ENCODE measurements at regions not wholly inside any gene's neighbourhood (a gene's known extent, or its start where the extent isn't known, plus 50 kb on each side); places are given as distances from the start of the nearest gene placed in this dataset.
A peak's percentile ranks its signal among the peaks of the same experiment; 100 is the strongest.

- Mint-ChIP-seq H3K4me3 (no peak overlapping the region), H3K36me3 (ENCODE audit: low read depth) (0 out of 2 replicates have a peak, but pooled peaks cover 5% of the 10 kb centered on the region), H3K9me3 (no peaks in the 10 kb centered on the region), H3K27me3 (ENCODE audit: insufficient read depth) (peaks cover 2% of the 10 kb centered on the region), H3K4me1 (ENCODE audit: low read depth) (peaks cover 46% of the 10 kb centered on the region), H3K27ac (no peak overlapping the region)
- DNase-seq = no peak
- no peak for TF ChIP-seq CTCF (IDR thresholded peaks at IDR 0.05)
Measured at GRCh38 chr1:215416497-215416896, 150.6 kb upstream of the KCTD3 start.

GRCh38 chr1:215417122-215417521, 150.0 kb upstream of the KCTD3 start:
- no peaks in the 10 kb centered on the region for H3K9me3 Mint-ChIP-seq
- TF ChIP-seq CTCF (IDR thresholded peaks at IDR 0.05) = no peak
- H3K27me3 Mint-ChIP-seq (ENCODE audit: insufficient read depth) = peaks cover 2% of the 10 kb centered on the region; the same call in 1 of the 2 replicates
- H3K36me3 Mint-ChIP-seq (ENCODE audit: low read depth) = 0 out of 2 replicates have a peak, but pooled peaks cover 5% of the 10 kb centered on the region
- DNase-seq = no peak
- peak overlapping the region; percentile 29; the same call in 1 of the 2 replicates for H3K4me3 Mint-ChIP-seq
- H3K4me1 Mint-ChIP-seq (ENCODE audit: low read depth) = peaks cover 47% of the 10 kb centered on the region
- no peak overlapping the region for H3K27ac Mint-ChIP-seq

GRCh38 chr1:215418876-215419447, 148.1 kb upstream of the KCTD3 start:
- DNase-seq = no peak
- Mint-ChIP-seq H3K36me3 (ENCODE audit: low read depth) (0 out of 2 replicates have a peak, but pooled peaks cover 5% of the 10 kb centered on the region), H3K27me3 (ENCODE audit: insufficient read depth) (peaks cover 1% of the 10 kb centered on the region; the same call in 1 of the 2 replicates), H3K9me3 (no peaks in the 10 kb centered on the region), H3K4me1 (ENCODE audit: low read depth) (peaks cover 51% of the 10 kb centered on the region), H3K27ac (no peak overlapping the region), H3K4me3 (no peak overlapping the region)
- no peak for TF ChIP-seq CTCF (IDR thresholded peaks at IDR 0.05)

- Mint-ChIP-seq H3K4me1 (ENCODE audit: low read depth) (peaks cover 42% of the 10 kb centered on the region), H3K36me3 (ENCODE audit: low read depth) (no peaks in the 10 kb centered on the region), H3K9me3 (no peaks in the 10 kb centered on the region), H3K4me3 (no peak overlapping the region), H3K27me3 (ENCODE audit: insufficient read depth) (peaks cover 1% of the 10 kb centered on the region; the same call in 1 of the 2 replicates), H3K27ac (no peak overlapping the region)
- no peak for DNase-seq
- TF ChIP-seq CTCF (IDR thresholded peaks at IDR 0.05) = no peak
Measured at GRCh38 chr1:215421744-215422143, 145.4 kb upstream of the KCTD3 start.

- H3K9me3 Mint-ChIP-seq = peaks cover 9% of the 10 kb centered on the region
- no peak overlapping the region for H3K27ac Mint-ChIP-seq
- peaks cover 30% of the 10 kb centered on the region for H3K4me1 Mint-ChIP-seq (ENCODE audit: low read depth)
- TF ChIP-seq CTCF (IDR thresholded peaks at IDR 0.05) = no peak
- peaks cover 6% of the 10 kb centered on the region for H3K27me3 Mint-ChIP-seq (ENCODE audit: insufficient read depth)
- H3K4me3 Mint-ChIP-seq = no peak overlapping the region
- peaks cover 8% of the 10 kb centered on the region for H3K36me3 Mint-ChIP-seq (ENCODE audit: low read depth)
- DNase-seq = no peak
Measured at GRCh38 chr1:215423288-215423687, 143.8 kb upstream of the KCTD3 start.

Data from HFFc6 (cell line).